Left cardiac atrium (tissue), 4 donors: ENCODE measurements at regions not wholly inside any gene's neighbourhood (a gene's known extent, or its start where the extent isn't known, plus 50 kb on each side); places are given as distances from the start of the nearest gene placed in this dataset.

Experiments used
- ATAC-seq, 2 donors: fragments of 200-7000 bp; cut with Tn5 transposase; one replicate each; pipeline ENCODE4 v1.9.1; 2020; ENCODE audit warnings: mild to moderate bottlenecking in 2 of 2, moderate library complexity in 2 of 2
- DNase-seq: peaks from one replicate; pipeline ENCODE4 v3.0.0-alpha.2; 2020
- intact Hi-C, 2 donors: fragments of 100-400 bp; cut with DNase I; formaldehyde crosslinking; loops; one replicate each; pipeline versions ENCODE4 v1.14.1 to v1.15.1; 2022 to 2023
- donor health status: DM: no; HTN: yes; CAD: no.
- donor health status: DM: no; HTN: yes; CAD: no; lungs with severe emphysema.
- donor health status: DM: yes; HTN: yes; CAD: no.
- donor health status: Dilated cardiomyopathy.

GRCh38 chr10:118537623-118538022 is 57.8 kb downstream of the PRLHR start:
- DNase-seq (no peak), ATAC-seq (no peak)
- intact Hi-C loops, result no loop called here

GRCh38 chr10:118534136-118534535 is 61.3 kb downstream of the PRLHR start:
- DNase-seq, result no peak
- intact Hi-C loops, result no loop called here
- no peak for ATAC-seq

- ATAC-seq (peak in 1 of 2 donors; percentile 69), DNase-seq (peak; percentile 29)
These were observed 64.2 kb downstream of the PRLHR start for GRCh38 chr10:118531105-118531852.

GRCh38 chr10:118528426-118528825 is 67.0 kb downstream of the PRLHR start:
- no peak for DNase-seq
- no peak for ATAC-seq
- intact Hi-C loops, result no loop called here

More at GRCh38 chr10:118531105-118531852, 64.2 kb downstream of the PRLHR start:
- intact Hi-C loops, result no loop called here

GRCh38 chr10:118523775-118524174 is 71.7 kb downstream of the PRLHR start:
- ATAC-seq, result no peak
- intact Hi-C loops, result no loop called here
- DNase-seq, result no peak

- intact Hi-C loops, result no loop called here
- ATAC-seq (no peak), DNase-seq (no peak)
These were observed 72.5 kb downstream of the PRLHR start for GRCh38 chr10:118522791-118523498.

GRCh38 chr10:118521415-118522117 is 73.9 kb downstream of the PRLHR start:
- DNase-seq (no peak), ATAC-seq (no peak)
- intact Hi-C loops, result no loop called here

- DNase-seq (no peak), ATAC-seq (no peak)
- intact Hi-C loops, result no loop called here
These were observed 75.2 kb downstream of the PRLHR start for GRCh38 chr10:118520116-118520742.

GRCh38 chr10:118518095-118518494 is 77.4 kb downstream of the PRLHR start:
- ATAC-seq (no peak), DNase-seq (no peak)
- intact Hi-C loops, result no loop called here

- intact Hi-C loops, result no loop called here
- DNase-seq (no peak), ATAC-seq (no peak)
These were observed 78.7 kb downstream of the PRLHR start for GRCh38 chr10:118516716-118517115.

- intact Hi-C loops, result no loop called here
- DNase-seq (no peak), ATAC-seq (no peak)
These were observed 82.3 kb downstream of the PRLHR start for GRCh38 chr10:118513174-118513573.

- DNase-seq (no peak), ATAC-seq (no peak)
- intact Hi-C loops, result no loop called here
These were observed 83.7 kb downstream of the PRLHR start for GRCh38 chr10:118511711-118512110.

- no peak for ATAC-seq
- DNase-seq, result no peak
- intact Hi-C loops, result no loop called here
These were observed 86.6 kb downstream of the PRLHR start for GRCh38 chr10:118508863-118509262.

- DNase-seq, result no peak
- ATAC-seq, result no peak
- intact Hi-C loops, result no loop called here
These were observed 87.1 kb downstream of the PRLHR start for GRCh38 chr10:118508355-118508754.

GRCh38 chr10:118506671-118507590 is 88.5 kb downstream of the PRLHR start:
- intact Hi-C loops, result no loop called here
- ATAC-seq, result no peak
- DNase-seq, result no peak

- intact Hi-C loops, result no loop called here
- no peak for DNase-seq
- no peak for ATAC-seq
These were observed 90.1 kb downstream of the PRLHR start for GRCh38 chr10:118505363-118505762.

- DNase-seq (no peak), ATAC-seq (peak in 1 of 2 donors; percentile 58)
- intact Hi-C loops, result no loop called here
These were observed 90.8 kb downstream of the PRLHR start for GRCh38 chr10:118504467-118505205.

GRCh38 chr10:118504044-118504443 is 91.4 kb downstream of the PRLHR start:
- DNase-seq (no peak), ATAC-seq (no peak)
- intact Hi-C loops, result no loop called here
